Hematopoietic multipotent progenitor cell (in vitro differentiated cells): ENCODE measurements at regions not wholly inside any gene's neighbourhood (a gene's known extent, or its start where the extent isn't known, plus 50 kb on each side); places are given as distances from the start of the nearest gene placed in this dataset.

ENCODE experiments used
- DNase-seq, 3 donors: peaks; one replicate each; pipeline ENCODE4 v3.0.0-alpha.2; 2011 to 2015; ENCODE audit warnings: low read depth in 2 of 3, low spot score in 2 of 3

- DNase-seq: no peak
Observed at GRCh38 chr6:151699719-151700118, 107.8 kb upstream of the ESR1 start.

- no peak for DNase-seq
Observed at GRCh38 chr6:151701911-151702562, 105.4 kb upstream of the ESR1 start.

- DNase-seq: no peak
Observed at GRCh38 chr6:151702851-151703658, 104.4 kb upstream of the ESR1 start.

GRCh38 chr6:151704383-151704782 is 103.1 kb upstream of the ESR1 start:
- no peak for DNase-seq

GRCh38 chr6:151705993-151706733 is 101.3 kb upstream of the ESR1 start:
- no peak for DNase-seq

GRCh38 chr6:151709329-151709728 is 98.2 kb upstream of the ESR1 start:
- DNase-seq: no peak

- DNase-seq: no peak
Observed at GRCh38 chr6:151716526-151716932, 91.0 kb upstream of the ESR1 start.

GRCh38 chr6:151719070-151719469 is 88.4 kb upstream of the ESR1 start:
- DNase-seq: no peak

- no peak for DNase-seq
Observed at GRCh38 chr6:151721146-151721545, 86.3 kb upstream of the ESR1 start.

- DNase-seq: no peak
Observed at GRCh38 chr6:151721671-151722070, 85.8 kb upstream of the ESR1 start.

GRCh38 chr6:151722342-151722741 is 85.1 kb upstream of the ESR1 start:
- peak in 1 of 3 donors; percentile 7 for DNase-seq

GRCh38 chr6:151723152-151723551 is 84.3 kb upstream of the ESR1 start:
- peak in 2 of 3 donors; percentile 14 to 28 for DNase-seq

- no peak for DNase-seq
Observed at GRCh38 chr6:151729829-151730495, 77.5 kb upstream of the ESR1 start.

GRCh38 chr6:151730496-151730870 is 77.0 kb upstream of the ESR1 start:
- no peak for DNase-seq

GRCh38 chr6:151731313-151731712 is 76.2 kb upstream of the ESR1 start:
- DNase-seq: no peak

- DNase-seq: no peak
Observed at GRCh38 chr6:151733680-151734320, 73.7 kb upstream of the ESR1 start.

GRCh38 chr6:151738267-151738666 is 69.2 kb upstream of the ESR1 start:
- DNase-seq: no peak

- DNase-seq: no peak
Observed at GRCh38 chr6:151738960-151739359, 68.5 kb upstream of the ESR1 start.

GRCh38 chr6:151740820-151741219 is 66.7 kb upstream of the ESR1 start:
- no peak for DNase-seq

GRCh38 chr6:151747896-151748295 is 59.6 kb upstream of the ESR1 start:
- no peak for DNase-seq

- no peak for DNase-seq
Observed at GRCh38 chr6:151749341-151749740, 58.1 kb upstream of the ESR1 start.
